Karpas-422 (cell line): ENCODE measurements at regions not wholly inside any gene's neighbourhood (a gene's known extent, or its start where the extent isn't known, plus 50 kb on each side); places are given as distances from the start of the nearest gene placed in this dataset.

Experiments used
- DNase-seq: peaks from one replicate; pipeline ENCODE4 v3.0.0-alpha.2; 2015
- H2AFZ ChIP-seq: fragments of 200-600 bp; sonication (generic); 2 replicates; pipeline ENCODE4 v1.6.1; 2014; ENCODE audit warnings: antibody characterized with exemption, low read length, mixed read lengths
- H3K27ac ChIP-seq: fragments of 200-600 bp; sonication (generic); 2 replicates; pipeline ENCODE4 v1.5.1; 2014; ENCODE audit warnings: mild to moderate bottlenecking, low read length, moderate library complexity
- H3K27me3 ChIP-seq: fragments of 200-600 bp; sonication (generic); 2 replicates; pipeline ENCODE4 v1.6.1; 2014; ENCODE audit warnings: low read length, mixed read lengths
- H3K36me3 ChIP-seq: fragments of 200-600 bp; sonication (generic); 2 replicates; pipeline ENCODE4 v1.6.1; 2014; ENCODE audit warnings: low read length, mixed read lengths; ENCODE audit not compliant: insufficient read depth
- H3K4me1 ChIP-seq: fragments of 200-600 bp; sonication (generic); 2 replicates; pipeline ENCODE4 v1.6.1; 2014; ENCODE audit warnings: mild to moderate bottlenecking, low read length, mixed read lengths
- H3K4me2 ChIP-seq: fragments of 200-600 bp; sonication (generic); 2 replicates; pipeline ENCODE4 v1.6.1; 2014; ENCODE audit warnings: low read length, low read depth, mild to moderate bottlenecking; ENCODE audit not compliant: poor library complexity, severe bottlenecking
- H3K4me3 ChIP-seq: fragments of 200-600 bp; sonication (generic); 2 replicates; pipeline ENCODE4 v1.5.1; 2014; ENCODE audit warnings: mild to moderate bottlenecking, antibody characterized with exemption, low read length, mixed read lengths
- H3K79me2 ChIP-seq: fragments of 200-600 bp; sonication (generic); 2 replicates; pipeline ENCODE4 v1.6.1; 2014; ENCODE audit warnings: mild to moderate bottlenecking, low read length, mixed read lengths
- H3K9ac ChIP-seq: fragments of 200-600 bp; sonication (generic); 2 replicates; pipeline ENCODE4 v1.6.0; 2014; ENCODE audit warnings: low read length
- H3K9me2 ChIP-seq: fragments of 200-600 bp; sonication (generic), shearing (Covaris generic); replicated peaks from 2 replicates; pipeline ENCODE4 v1.6.0; 2014; ENCODE audit warnings: mild to moderate bottlenecking, low read length, moderate library complexity; ENCODE audit not compliant: insufficient read depth
- H3K9me3 ChIP-seq: fragments of 300-700, 200-600 bp; sonication (generic); 2 replicates; pipeline ENCODE4 v1.6.1; 2014; ENCODE audit warnings: low read length, mixed read lengths
- H4K20me1 ChIP-seq: fragments of 200-600 bp; sonication (generic); 2 replicates; pipeline ENCODE4 v1.6.1; 2014; ENCODE audit warnings: mild to moderate bottlenecking, antibody characterized with exemption, low read length, low read depth; ENCODE audit not compliant: insufficient read depth

- no peak for DNase-seq
- no peak overlapping the region for H3K27ac ChIP-seq
- H3K9me2 ChIP-seq = no peaks in the 10 kb centered on the region
- H3K36me3 ChIP-seq = no peaks in the 10 kb centered on the region
- no peaks in the 10 kb centered on the region for H3K27me3 ChIP-seq
- no peak overlapping the region for H2AFZ ChIP-seq
- H3K4me2 ChIP-seq = no peak overlapping the region
- H3K4me3 ChIP-seq = no peak overlapping the region
- no peaks in the 10 kb centered on the region for H4K20me1 ChIP-seq
- H3K79me2 ChIP-seq = no peaks in the 10 kb centered on the region
- H3K4me1 ChIP-seq = peaks cover 5% of the 10 kb centered on the region; the same call in 1 of the 2 replicates
- no peak overlapping the region for H3K9ac ChIP-seq
- no peaks in the 10 kb centered on the region for H3K9me3 ChIP-seq
Measured at GRCh38 chr13:47650209-47650608, 350.9 kb downstream of the SUCLA2 start.

GRCh38 chr13:47647001-47647400 is 354.1 kb downstream of the SUCLA2 start:
- Histone ChIP-seq H3K27ac (no peak overlapping the region), H2AFZ (no peak overlapping the region), H3K9ac (no peak overlapping the region), H3K4me1 (peaks cover 5% of the 10 kb centered on the region; the same call in 1 of the 2 replicates), H3K79me2 (no peaks in the 10 kb centered on the region), H4K20me1 (no peaks in the 10 kb centered on the region), H3K9me2 (no peaks in the 10 kb centered on the region), H3K9me3 (no peaks in the 10 kb centered on the region), H3K27me3 (no peaks in the 10 kb centered on the region; the same call in 1 of the 2 replicates), H3K36me3 (no peaks in the 10 kb centered on the region), H3K4me2 (no peak overlapping the region), H3K4me3 (no peak overlapping the region)
- no peak for DNase-seq

- no peak for DNase-seq
- H3K4me2 ChIP-seq = no peak overlapping the region
- no peaks in the 10 kb centered on the region for H3K9me2 ChIP-seq
- no peak overlapping the region for H3K4me3 ChIP-seq
- no peaks in the 10 kb centered on the region; the same call in 1 of the 2 replicates for H3K27me3 ChIP-seq
- H3K79me2 ChIP-seq = no peaks in the 10 kb centered on the region
- H3K4me1 ChIP-seq = peaks cover 5% of the 10 kb centered on the region; the same call in 1 of the 2 replicates
- no peak overlapping the region for H3K27ac ChIP-seq
- no peak overlapping the region for H2AFZ ChIP-seq
- H3K9me3 ChIP-seq = no peaks in the 10 kb centered on the region
- no peaks in the 10 kb centered on the region for H4K20me1 ChIP-seq
- no peaks in the 10 kb centered on the region for H3K36me3 ChIP-seq
- no peak overlapping the region for H3K9ac ChIP-seq
Measured at GRCh38 chr13:47646298-47646697, 354.8 kb downstream of the SUCLA2 start.

- H3K9ac ChIP-seq = no peak overlapping the region
Measured at GRCh38 chr13:47639738-47640447, 361.2 kb downstream of the SUCLA2 start.

GRCh38 chr13:47638627-47639026 is 362.4 kb downstream of the SUCLA2 start:
- Histone ChIP-seq H3K36me3 (no peaks in the 10 kb centered on the region), H4K20me1 (no peaks in the 10 kb centered on the region), H3K9me2 (no peaks in the 10 kb centered on the region), H2AFZ (no peak overlapping the region), H3K9me3 (no peaks in the 10 kb centered on the region), H3K27ac (no peak overlapping the region), H3K4me3 (no peak overlapping the region), H3K27me3 (no peaks in the 10 kb centered on the region; the same call in 1 of the 2 replicates), H3K9ac (no peak overlapping the region), H3K4me2 (no peak overlapping the region), H3K79me2 (no peaks in the 10 kb centered on the region), H3K4me1 (no peaks in the 10 kb centered on the region)
- DNase-seq = no peak

More at GRCh38 chr13:47639738-47640447, 361.2 kb downstream of the SUCLA2 start:
- Histone ChIP-seq H3K27me3 (no peaks in the 10 kb centered on the region; the same call in 1 of the 2 replicates), H3K4me1 (no peaks in the 10 kb centered on the region), H3K9me3 (no peaks in the 10 kb centered on the region), H4K20me1 (no peaks in the 10 kb centered on the region), H2AFZ (no peak overlapping the region), H3K4me2 (no peak overlapping the region), H3K79me2 (no peaks in the 10 kb centered on the region), H3K4me3 (no peak overlapping the region), H3K36me3 (no peaks in the 10 kb centered on the region), H3K27ac (no peak overlapping the region), H3K9me2 (no peaks in the 10 kb centered on the region)
- no peak for DNase-seq

GRCh38 chr13:47632311-47632710 is 368.8 kb downstream of the SUCLA2 start:
- Histone ChIP-seq H3K79me2 (no peaks in the 10 kb centered on the region), H3K4me2 (no peak overlapping the region), H3K9ac (no peak overlapping the region), H3K4me3 (no peak overlapping the region), H4K20me1 (no peaks in the 10 kb centered on the region), H3K27ac (no peak overlapping the region), H2AFZ (no peak overlapping the region), H3K9me2 (no peaks in the 10 kb centered on the region), H3K9me3 (peaks cover 6% of the 10 kb centered on the region), H3K4me1 (no peaks in the 10 kb centered on the region), H3K36me3 (no peaks in the 10 kb centered on the region), H3K27me3 (no peaks in the 10 kb centered on the region)
- DNase-seq = no peak

- H3K36me3 ChIP-seq = no peaks in the 10 kb centered on the region
- no peak overlapping the region for H3K27ac ChIP-seq
- DNase-seq = no peak
- no peak overlapping the region for H3K9ac ChIP-seq
- H3K9me2 ChIP-seq = no peaks in the 10 kb centered on the region
- no peak overlapping the region for H3K4me3 ChIP-seq
- no peak overlapping the region for H2AFZ ChIP-seq
- H4K20me1 ChIP-seq = no peaks in the 10 kb centered on the region
- no peak overlapping the region for H3K4me2 ChIP-seq
- H3K27me3 ChIP-seq = no peaks in the 10 kb centered on the region
- H3K4me1 ChIP-seq = no peaks in the 10 kb centered on the region
- no peaks in the 10 kb centered on the region for H3K79me2 ChIP-seq
- H3K9me3 ChIP-seq = peaks cover 6% of the 10 kb centered on the region
Measured at GRCh38 chr13:47628666-47629065, 372.4 kb downstream of the SUCLA2 start.

- Histone ChIP-seq H3K9ac (no peak overlapping the region), H3K4me1 (no peaks in the 10 kb centered on the region), H3K4me3 (no peak overlapping the region), H3K9me2 (no peaks in the 10 kb centered on the region), H2AFZ (no peak overlapping the region), H3K27ac (no peak overlapping the region), H3K79me2 (no peaks in the 10 kb centered on the region), H3K36me3 (no peaks in the 10 kb centered on the region), H3K4me2 (no peak overlapping the region), H4K20me1 (no peaks in the 10 kb centered on the region), H3K9me3 (no peaks in the 10 kb centered on the region), H3K27me3 (no peaks in the 10 kb centered on the region)
- DNase-seq = no peak
Measured at GRCh38 chr13:47623862-47624261, 377.2 kb downstream of the SUCLA2 start.
